ENCODE measurements at regions not wholly inside any gene's neighbourhood (a gene's known extent, or its start where the extent isn't known, plus 50 kb on each side); places are given as distances from the start of the nearest gene placed in this dataset.

- Histone ChIP-seq H3K27ac (ENCODE audit: low read depth, low read length) (no peak overlapping the region), H3K9ac (replicated peaks in 1 of 4; ENCODE audit: extremely low read depth in 1 of 4, low read depth in 3 of 4, low read length in 3 of 4) (no peak overlapping the region), H4K5ac (ENCODE audit: insufficient read length, low read depth, low read length) (no peak overlapping the region), H2AFZ (ENCODE audit: low read length) (no peak overlapping the region), H3K4ac (replicated peaks; ENCODE audit: insufficient read length, low read depth, low read length) (no peak overlapping the region), H2BK15ac (ENCODE audit: low read length) (no peak overlapping the region), H3K56ac (replicated peaks; ENCODE audit: insufficient read length, low read depth, low read length) (no peak overlapping the region), H2BK12ac (ENCODE audit: low read depth, low read length) (no peak overlapping the region), H3K14ac (ENCODE audit: insufficient read length) (no peak overlapping the region), H3K27me3 (replicated peaks in 1 of 4; ENCODE audit: control insufficient read depth in 3 of 4, extremely low read depth in 1 of 4, insufficient read depth in 3 of 4, low read length in 3 of 4) (no peaks in the 10 kb centered on the region; a peak in 1 of 7 replicates), H3K4me2 (ENCODE audit: insufficient read depth in 1 of 2, low read depth in 2 of 2, low read length in 2 of 2) (no peak overlapping the region), H2BK120ac (replicated peaks; ENCODE audit: low read depth, low read length) (no peak overlapping the region), H3K9me3 (ENCODE audit: insufficient read depth in 2 of 2, low read depth in 1 of 2, low read length in 1 of 2) (no peaks in the 10 kb centered on the region), H3K79me2 (ENCODE audit: control insufficient read depth in 1 of 2, insufficient read depth in 2 of 2, low read length in 2 of 2) (no peaks in the 10 kb centered on the region), H3K36me3 (ENCODE audit: control insufficient read depth in 2 of 4, insufficient read depth in 4 of 4, low read length in 3 of 4) (no peaks in the 10 kb centered on the region), H3K23me2 (ENCODE audit: low read depth, low read length) (no peaks in the 10 kb centered on the region), H4K91ac (replicated peaks; ENCODE audit: insufficient read length, low read length) (no peak overlapping the region), H3K23ac (ENCODE audit: insufficient read length) (no peak overlapping the region), H4K20me1 (replicated peaks in 1 of 2; ENCODE audit: control insufficient read depth in 1 of 2, insufficient read depth in 2 of 2, low read length in 2 of 2) (no peaks in the 10 kb centered on the region), H2AK5ac (ENCODE audit: low read depth, low read length) (no peak overlapping the region), H3K4me3 (ENCODE audit: extremely low read depth in 1 of 4, insufficient read depth in 2 of 4, low read depth in 3 of 4, low read length in 4 of 4) (no peak overlapping the region), H3K18ac (ENCODE audit: extremely low read depth, low read length) (no peak overlapping the region), H2BK20ac (ENCODE audit: low read length) (no peak overlapping the region), H3K4me1 (replicated peaks in 1 of 4; ENCODE audit: control insufficient read depth in 3 of 4, insufficient read depth in 4 of 4, low read length in 3 of 4) (no peaks in the 10 kb centered on the region), H2BK5ac (ENCODE audit: low read depth, low read length) (no peak overlapping the region), H3K79me1 (ENCODE audit: low read depth, low read length) (no peaks in the 10 kb centered on the region), H4K8ac (ENCODE audit: extremely low read depth, insufficient read depth, low read length) (no peak overlapping the region)
- POLR2A ChIA-PET (ENCODE audit: partially characterized antibody), result no interaction called here
- CTCF ChIA-PET (ENCODE audit: partially characterized antibody), result interaction anchor here (0.6 to 1.4 kb wide), 3 partner anchors 60 to 255 kb away, joined by 3 read pairs; no protein-coding TSS in a partner anchor
- WGBS, 2 experiments (ENCODE audit: extremely low coverage in 1 of 2, insufficient coverage in 1 of 2, insufficient read length in 1 of 2, insufficient replicate concordance in 2 of 2, low coverage in 1 of 2, low lambda C conversion rate in 2 of 2, missing lambda C conversion rate in 1 of 2), result 78% methylated on average over 3 of the region's 3 CpGs; no CpG with 5 or more reads in 1 of the 2 experiments
- TF ChIP-seq FOSL1 (IDR thresholded peaks at IDR 0.05; ENCODE audit: insufficient read depth, low read depth, low read length) (no peak), RBBP5 (IDR thresholded peaks at IDR 0.05; ENCODE audit: borderline replicate concordance, low read depth, low read length) (no peak), MAFK (IDR thresholded peaks at IDR 0.05; ENCODE audit: low read depth, low read length) (no peak), RAD21 (IDR thresholded peaks at IDR 0.05 in 1 of 2, conservative IDR thresholded peaks at IDR 0.05 in 1 of 2; ENCODE audit: low read depth in 2 of 2, low read length in 2 of 2) (no peak), ASH2L (IDR thresholded peaks at IDR 0.05; ENCODE audit: low read length) (no peak), CBX8 (IDR thresholded peaks at IDR 0.05; ENCODE audit: borderline replicate concordance, low read depth, low read length) (no peak), BRCA1 (IDR thresholded peaks at IDR 0.05; ENCODE audit: low read depth, low read length) (no peak), CREB1 (IDR thresholded peaks at IDR 0.05) (no peak), ZNF274 (IDR thresholded peaks at IDR 0.05; ENCODE audit: borderline replicate concordance, extremely low read depth, low read length) (no peak)
- TF ChIP-seq, protein P1, sequence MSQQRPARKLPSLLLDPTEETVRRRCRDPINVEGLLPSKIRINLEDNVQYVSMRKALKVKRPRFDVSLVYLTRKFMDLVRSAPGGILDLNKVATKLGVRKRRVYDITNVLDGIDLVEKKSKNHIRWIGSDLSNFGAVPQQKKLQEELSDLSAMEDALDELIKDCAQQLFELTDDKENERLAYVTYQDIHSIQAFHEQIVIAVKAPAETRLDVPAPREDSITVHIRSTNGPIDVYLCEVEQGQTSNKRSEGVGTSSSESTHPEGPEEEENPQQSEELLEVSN (IDR thresholded peaks at IDR 0.05), result no peak
- DNase-seq (ENCODE audit: low read depth in 1 of 2, low spot score in 2 of 2) (no peak), FAIRE-seq (no peak)
These were observed 132.6 kb downstream of the DAD1 start for GRCh38 chr14:22456421-22456820.
